Skeletal muscle satellite cell (primary cell): ENCODE measurements at regions not wholly inside any gene's neighbourhood (a gene's known extent, or its start where the extent isn't known, plus 50 kb on each side); places are given as distances from the start of the nearest gene placed in this dataset.

Source experiments
- H3K27me3 ChIP-seq: 2 replicates; pipeline ENCODE4 v1.7.0; 2013; ENCODE audit warnings: low read length; ENCODE audit not compliant: control insufficient read depth, insufficient read depth
- H3K36me3 ChIP-seq: 2 replicates; pipeline ENCODE4 v1.7.0; 2013; ENCODE audit warnings: mild to moderate bottlenecking, control low read depth, low read length; ENCODE audit not compliant: insufficient read depth
- H3K4me1 ChIP-seq: 2 replicates; pipeline ENCODE4 v1.7.0; 2013; ENCODE audit warnings: low read length; ENCODE audit not compliant: control insufficient read depth, insufficient read depth
- H3K4me2 ChIP-seq: 2 replicates; pipeline ENCODE4 v1.7.0; 2013; ENCODE audit warnings: mild to moderate bottlenecking, low read length
- H3K4me3 ChIP-seq: 2 replicates; pipeline ENCODE4 v1.7.0; 2013; ENCODE audit warnings: low read length
- H3K9ac ChIP-seq: 2 replicates; pipeline ENCODE4 v1.7.0; 2013; ENCODE audit warnings: mild to moderate bottlenecking, low read depth, low read length, moderate library complexity
- H3K9me3 ChIP-seq: replicated peaks from 2 replicates; pipeline ENCODE4 v1.7.0; 2013; ENCODE audit warnings: mild to moderate bottlenecking, control low read depth, low read length

- Histone ChIP-seq H3K4me3 (no peak overlapping the region), H3K9ac (no peak overlapping the region), H3K9me3 (no peaks in the 10 kb centered on the region), H3K36me3 (no peaks in the 10 kb centered on the region), H3K27me3 (peaks cover 63% of the 10 kb centered on the region), H3K4me1 (no peaks in the 10 kb centered on the region), H3K4me2 (no peak overlapping the region)
Measured at GRCh38 chr15:70348581-70349344, 251.0 kb upstream of the TLE3 start.

- Histone ChIP-seq H3K9me3 (no peaks in the 10 kb centered on the region), H3K27me3 (peaks cover 57% of the 10 kb centered on the region), H3K9ac (no peak overlapping the region), H3K4me2 (no peak overlapping the region), H3K4me3 (no peak overlapping the region), H3K36me3 (no peaks in the 10 kb centered on the region), H3K4me1 (no peaks in the 10 kb centered on the region)
Measured at GRCh38 chr15:70348226-70348543, 250.5 kb upstream of the TLE3 start.

- H3K4me1 ChIP-seq = no peaks in the 10 kb centered on the region
- no peak overlapping the region for H3K4me3 ChIP-seq
- H3K27me3 ChIP-seq = peaks cover 55% of the 10 kb centered on the region
Measured at GRCh38 chr15:70347321-70348225, 249.9 kb upstream of the TLE3 start.

GRCh38 chr15:70345251-70346019 is 247.7 kb upstream of the TLE3 start:
- no peaks in the 10 kb centered on the region for H3K4me1 ChIP-seq
- peaks cover 46% of the 10 kb centered on the region for H3K27me3 ChIP-seq
- no peak overlapping the region for H3K9ac ChIP-seq
- no peak overlapping the region for H3K4me3 ChIP-seq
- no peaks in the 10 kb centered on the region for H3K36me3 ChIP-seq
- H3K4me2 ChIP-seq = no peak overlapping the region
- no peaks in the 10 kb centered on the region for H3K9me3 ChIP-seq

More at GRCh38 chr15:70347321-70348225, 249.9 kb upstream of the TLE3 start:
- H3K4me2 ChIP-seq = no peak overlapping the region
- no peaks in the 10 kb centered on the region for H3K9me3 ChIP-seq
- H3K36me3 ChIP-seq = no peaks in the 10 kb centered on the region
- H3K9ac ChIP-seq = no peak overlapping the region

- H3K4me3 ChIP-seq = no peak overlapping the region
- H3K9me3 ChIP-seq = no peaks in the 10 kb centered on the region
- H3K4me2 ChIP-seq = no peak overlapping the region
- no peaks in the 10 kb centered on the region for H3K4me1 ChIP-seq
- H3K9ac ChIP-seq = no peak overlapping the region
- H3K27me3 ChIP-seq = peaks cover 42% of the 10 kb centered on the region
- no peaks in the 10 kb centered on the region for H3K36me3 ChIP-seq
Measured at GRCh38 chr15:70344666-70345065, 246.9 kb upstream of the TLE3 start.

- H3K9me3 ChIP-seq = no peaks in the 10 kb centered on the region
- H3K36me3 ChIP-seq = no peaks in the 10 kb centered on the region
- H3K27me3 ChIP-seq = peaks cover 37% of the 10 kb centered on the region
- H3K4me1 ChIP-seq = no peaks in the 10 kb centered on the region
- no peak overlapping the region for H3K4me3 ChIP-seq
- H3K9ac ChIP-seq = no peak overlapping the region
- no peak overlapping the region for H3K4me2 ChIP-seq
Measured at GRCh38 chr15:70343961-70344621, 246.4 kb upstream of the TLE3 start.

GRCh38 chr15:70342554-70343548 is 245.1 kb upstream of the TLE3 start:
- H3K27me3 ChIP-seq = peaks cover 26% of the 10 kb centered on the region
- H3K36me3 ChIP-seq = no peaks in the 10 kb centered on the region
- H3K4me1 ChIP-seq = no peaks in the 10 kb centered on the region
- no peak overlapping the region for H3K4me2 ChIP-seq
- H3K9ac ChIP-seq = no peak overlapping the region
- H3K4me3 ChIP-seq = no peak overlapping the region
- no peaks in the 10 kb centered on the region for H3K9me3 ChIP-seq

GRCh38 chr15:70342141-70342540 is 244.4 kb upstream of the TLE3 start:
- no peaks in the 10 kb centered on the region for H3K9me3 ChIP-seq
- no peak overlapping the region for H3K9ac ChIP-seq
- no peak overlapping the region for H3K4me3 ChIP-seq
- peaks cover 26% of the 10 kb centered on the region for H3K27me3 ChIP-seq
- no peaks in the 10 kb centered on the region for H3K4me1 ChIP-seq
- H3K4me2 ChIP-seq = no peak overlapping the region
- no peaks in the 10 kb centered on the region for H3K36me3 ChIP-seq

- Histone ChIP-seq H3K9me3 (no peaks in the 10 kb centered on the region), H3K4me3 (no peak overlapping the region), H3K27me3 (peaks cover 29% of the 10 kb centered on the region), H3K9ac (no peak overlapping the region), H3K36me3 (no peaks in the 10 kb centered on the region), H3K4me1 (no peaks in the 10 kb centered on the region), H3K4me2 (no peak overlapping the region)
Measured at GRCh38 chr15:70341566-70341965, 243.8 kb upstream of the TLE3 start.

- no peaks in the 10 kb centered on the region for H3K36me3 ChIP-seq
- no peak overlapping the region for H3K4me2 ChIP-seq
- no peaks in the 10 kb centered on the region for H3K4me1 ChIP-seq
- no peak overlapping the region for H3K9ac ChIP-seq
- H3K9me3 ChIP-seq = no peaks in the 10 kb centered on the region
- H3K4me3 ChIP-seq = no peak overlapping the region
- H3K27me3 ChIP-seq = peaks cover 34% of the 10 kb centered on the region
Measured at GRCh38 chr15:70340494-70340870, 242.8 kb upstream of the TLE3 start.
